ENCODE measurements at regions not wholly inside any gene's neighbourhood (a gene's known extent, or its start where the extent isn't known, plus 50 kb on each side); places are given as distances from the start of the nearest gene placed in this dataset.

DNA sequence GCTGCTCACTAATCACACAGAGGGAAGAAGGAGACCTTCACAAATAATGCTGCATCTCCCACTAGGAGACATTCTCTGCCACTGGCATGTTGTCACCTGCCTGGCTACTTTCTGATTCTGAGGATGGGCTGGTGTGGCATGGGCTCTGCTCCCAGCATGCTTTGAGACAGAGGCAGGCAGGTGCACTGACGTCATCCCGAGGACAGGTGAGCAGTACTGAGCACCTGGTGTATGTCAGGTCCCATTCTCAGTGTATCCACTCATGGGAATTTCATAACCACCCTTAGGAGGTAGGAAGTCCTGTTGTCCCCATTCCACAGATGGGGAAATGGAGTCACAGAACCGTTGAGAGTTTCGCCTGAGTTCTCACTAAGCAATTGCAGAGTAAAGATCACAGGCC is 597.9 kb downstream of the VRK1 start:
- DNase-seq (ENCODE audit: low read depth), result no peak

DNA sequence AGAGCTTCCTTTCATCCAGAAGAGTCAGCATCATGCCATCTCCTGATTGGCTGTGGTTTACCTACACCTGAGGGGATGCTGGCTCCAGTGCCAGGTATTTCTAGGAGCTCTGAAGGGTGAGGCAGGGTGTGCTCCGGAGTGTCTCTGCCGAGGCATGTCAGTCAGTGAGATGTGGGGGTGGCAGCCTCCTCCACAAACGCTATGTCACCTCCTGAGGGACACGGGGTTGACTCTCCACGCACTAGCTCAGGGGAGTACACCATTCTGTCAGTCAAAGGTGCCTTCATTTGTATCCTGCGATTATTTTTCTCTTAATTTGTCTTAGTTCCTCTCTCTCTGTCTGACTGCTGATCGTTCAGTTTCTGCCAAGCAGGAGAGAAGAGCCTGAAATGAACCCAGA is 604.5 kb downstream of the VRK1 start:
- DNase-seq (ENCODE audit: low read depth), result no peak

DNA sequence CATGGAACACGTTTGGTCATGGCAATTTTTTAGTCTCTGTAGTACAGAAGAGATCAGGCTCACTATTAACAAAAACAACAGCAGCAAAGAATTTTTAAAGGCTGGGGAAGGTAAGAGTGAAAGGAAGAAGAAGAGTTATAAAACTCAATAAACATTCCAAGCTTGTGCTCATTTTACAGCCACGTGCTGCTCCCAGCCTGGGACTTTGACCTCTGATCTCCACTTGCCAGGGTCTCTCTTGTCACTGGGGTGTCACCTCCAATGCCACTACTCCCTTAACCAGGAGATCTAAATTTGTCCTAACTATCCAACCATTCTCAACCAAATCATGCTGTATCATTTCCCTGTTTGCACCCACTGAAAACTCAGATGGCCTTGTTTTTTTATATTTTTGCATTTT is 605.1 kb downstream of the VRK1 start:
- no peak for DNase-seq (ENCODE audit: low read depth)

DNA sequence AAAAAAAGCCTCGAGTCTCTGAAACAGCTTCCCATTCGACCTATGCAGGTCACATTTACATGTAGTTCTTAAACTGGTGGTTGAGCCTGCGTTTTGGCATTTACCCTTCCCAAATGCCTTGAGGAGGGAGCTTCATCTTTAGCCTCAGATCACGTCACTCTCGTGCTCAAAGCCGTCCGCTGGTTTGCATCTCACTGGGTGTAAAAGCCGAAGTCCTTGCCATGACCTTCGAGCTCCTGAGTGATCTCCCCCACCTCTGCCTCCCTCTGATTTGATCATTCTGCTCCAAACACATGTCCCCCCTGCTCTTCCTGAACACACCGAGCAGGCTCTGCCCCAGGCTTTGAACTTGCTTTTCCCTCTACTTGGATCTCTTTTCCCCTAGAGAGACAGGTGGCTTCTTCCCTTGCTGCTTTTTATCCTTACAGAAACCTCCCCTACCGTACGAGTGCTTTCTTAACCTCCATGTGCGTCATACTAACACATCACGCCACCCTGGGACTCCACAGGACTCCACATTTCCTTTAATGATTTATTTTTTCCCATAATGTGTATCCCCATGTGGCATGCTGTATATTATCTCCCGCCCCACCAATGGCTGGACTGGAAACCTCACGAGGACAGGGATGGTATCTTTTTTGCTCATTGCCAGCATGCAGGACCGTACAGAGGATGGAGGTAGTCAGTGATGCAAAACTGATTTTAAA is 610.7 kb downstream of the VRK1 start:
- no peak for DNase-seq (ENCODE audit: low read depth)

DNA sequence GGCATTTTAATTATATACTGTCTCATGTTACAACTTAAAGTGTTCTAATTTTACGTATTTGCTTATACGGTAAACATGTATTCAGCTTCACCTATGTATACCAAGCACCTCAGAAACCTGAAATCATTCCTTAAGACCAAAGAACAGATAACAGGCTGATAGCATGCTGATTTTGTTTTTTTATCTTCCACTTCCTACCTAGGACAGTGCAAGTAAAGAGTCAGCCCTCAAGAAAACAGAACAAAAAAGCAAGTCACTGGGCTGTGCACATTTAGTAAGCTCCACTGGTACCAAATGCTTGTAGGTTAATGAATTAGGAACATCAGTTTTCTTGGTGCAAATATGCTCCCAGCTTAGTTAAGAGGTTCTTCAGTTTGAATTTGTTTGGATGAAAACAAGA is 611.3 kb downstream of the VRK1 start:
- no peak for DNase-seq (ENCODE audit: low read depth)

DNA sequence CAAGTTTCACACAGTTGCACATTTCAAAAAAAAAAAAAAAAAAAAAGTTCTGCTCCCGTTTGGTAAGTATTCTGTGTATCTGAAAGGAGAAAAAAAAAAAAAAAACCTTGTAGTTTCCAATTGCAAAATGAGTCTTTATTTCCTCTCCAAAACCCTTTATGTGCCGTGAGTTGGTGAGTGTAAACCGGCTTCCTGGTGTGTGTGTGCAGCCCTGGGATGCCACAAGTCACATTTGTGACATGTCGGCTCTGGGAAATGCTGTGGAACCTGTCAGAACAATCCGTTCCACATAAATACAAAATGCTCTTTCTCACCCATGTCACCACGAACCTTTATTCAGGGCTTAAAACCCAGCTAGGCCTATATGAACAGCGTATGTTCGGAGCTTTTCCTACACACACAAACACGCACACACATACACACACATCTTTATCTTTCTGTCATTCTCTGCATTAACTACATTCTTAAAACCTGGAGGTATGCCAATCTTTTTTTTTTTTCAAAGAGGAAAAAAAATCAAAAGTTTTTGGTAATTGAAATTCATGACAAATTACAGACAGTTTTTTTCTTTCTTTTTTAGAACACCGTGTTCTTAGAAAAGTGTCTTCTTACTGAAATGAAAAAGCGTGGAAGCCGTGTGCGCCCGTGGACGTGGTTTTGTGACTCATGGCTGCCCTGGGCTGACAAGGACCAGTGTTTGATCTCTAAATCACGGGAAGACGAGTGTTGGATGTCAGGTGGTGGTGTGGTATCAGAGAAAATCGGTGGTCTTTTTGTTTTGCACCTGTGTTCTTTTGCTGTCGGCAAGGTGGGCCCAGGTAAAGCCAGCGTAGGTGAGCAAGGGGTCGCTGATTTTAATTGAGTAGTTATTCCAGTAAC is 612.0 kb downstream of the VRK1 start:
- DNase-seq (ENCODE audit: low read depth), result no peak

DNA sequence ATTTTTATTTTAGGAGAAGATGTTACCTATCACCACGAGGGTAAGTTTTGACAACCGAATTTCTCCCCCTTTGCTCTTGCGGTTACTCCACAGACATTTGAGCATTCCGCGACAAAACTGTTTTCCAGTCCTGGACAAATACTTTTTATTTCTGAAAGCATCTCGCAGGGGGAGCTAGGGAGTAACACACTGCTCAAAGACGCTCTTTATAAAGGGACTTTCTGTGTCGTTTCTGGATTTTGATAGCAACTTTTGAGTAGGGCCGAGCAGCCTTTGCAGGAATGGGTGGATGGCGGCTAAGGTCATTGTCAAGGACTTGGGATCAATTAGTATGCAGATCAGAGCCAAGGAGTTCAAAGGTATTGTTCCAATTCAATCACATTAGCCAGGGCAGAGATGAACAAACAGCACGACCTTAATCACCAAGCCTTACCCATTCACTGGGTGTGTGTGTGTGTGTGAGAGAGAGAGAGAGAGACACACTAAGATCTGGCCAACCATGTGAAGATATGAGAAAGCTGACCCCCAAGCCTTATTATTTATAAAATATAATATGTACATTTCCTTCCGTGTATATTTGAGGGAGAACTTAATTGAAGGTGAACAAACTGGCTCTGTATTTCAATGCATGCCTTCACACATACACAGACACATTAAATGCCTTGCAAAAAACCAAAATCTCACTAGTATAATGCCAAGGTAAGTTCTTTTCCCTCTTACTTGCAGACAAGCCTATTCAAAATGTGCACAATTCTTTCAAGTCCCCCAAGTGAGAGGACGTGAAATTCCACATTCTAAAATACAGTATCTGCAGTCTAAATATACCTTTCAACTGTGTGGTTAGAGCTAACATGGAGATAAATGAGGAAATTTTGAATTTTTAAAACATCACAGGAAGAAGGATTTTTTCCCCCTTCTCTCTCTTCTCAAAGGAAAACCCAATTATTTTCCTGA is 613.8 kb downstream of the VRK1 start:
- DNase-seq (ENCODE audit: low read depth), result no peak

DNA sequence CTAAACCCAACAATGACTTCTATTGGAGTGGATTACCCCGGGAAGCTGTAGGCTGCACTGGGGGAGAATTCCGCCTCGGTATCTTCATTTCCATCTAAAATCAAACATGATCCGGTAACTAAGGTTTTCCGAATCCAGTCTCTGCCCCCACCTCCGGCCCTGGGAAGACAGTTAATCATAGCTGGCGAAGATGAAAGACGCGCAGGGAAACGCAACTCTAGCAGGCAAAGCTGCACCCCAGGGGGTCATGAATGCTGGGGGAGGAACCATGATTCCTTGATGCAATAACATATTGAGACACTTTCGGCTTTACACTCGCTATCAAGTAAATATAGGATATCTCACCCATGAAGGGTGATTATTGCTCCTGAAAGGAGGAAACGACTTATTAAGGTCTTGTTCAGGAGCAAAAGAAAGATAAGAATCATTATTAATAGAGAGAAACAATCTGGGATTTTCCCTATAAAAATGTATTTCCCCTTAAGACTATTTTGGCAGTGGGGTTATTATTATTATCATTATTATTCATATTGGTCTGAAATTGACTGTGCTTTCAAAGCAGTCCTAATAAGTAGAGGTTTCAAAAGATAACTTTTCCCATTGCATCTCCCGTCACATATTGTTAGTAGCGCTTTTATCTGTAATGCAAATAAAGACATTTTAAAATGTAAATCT is 614.9 kb downstream of the VRK1 start:
- DNase-seq (ENCODE audit: low read depth), result no peak

DNA sequence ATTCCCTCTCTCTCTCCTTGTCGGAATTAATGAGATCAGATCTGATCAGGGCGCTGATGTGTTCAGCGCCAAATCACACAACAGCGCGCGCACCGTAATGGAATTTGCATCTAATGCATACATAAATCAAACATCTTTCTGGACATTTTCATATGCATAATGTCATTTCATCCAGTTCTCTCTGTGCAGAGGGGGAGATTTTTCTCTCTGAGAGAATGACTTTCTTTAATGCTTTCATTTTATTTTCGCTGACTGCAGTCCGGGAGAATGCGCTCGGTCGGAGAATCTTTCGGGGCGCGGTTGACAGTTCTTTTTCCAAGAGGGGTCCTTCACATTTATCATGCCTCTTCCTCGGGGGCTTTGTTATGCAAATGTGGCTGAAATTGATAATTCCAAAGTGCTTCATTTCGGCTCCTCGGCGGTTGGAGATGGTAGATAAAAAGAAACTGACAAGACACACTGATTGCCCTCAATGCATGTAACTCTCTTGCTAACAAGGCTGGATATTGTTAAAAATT is 615.9 kb downstream of the VRK1 start:
- DNase-seq (ENCODE audit: low read depth), result no peak

DNA sequence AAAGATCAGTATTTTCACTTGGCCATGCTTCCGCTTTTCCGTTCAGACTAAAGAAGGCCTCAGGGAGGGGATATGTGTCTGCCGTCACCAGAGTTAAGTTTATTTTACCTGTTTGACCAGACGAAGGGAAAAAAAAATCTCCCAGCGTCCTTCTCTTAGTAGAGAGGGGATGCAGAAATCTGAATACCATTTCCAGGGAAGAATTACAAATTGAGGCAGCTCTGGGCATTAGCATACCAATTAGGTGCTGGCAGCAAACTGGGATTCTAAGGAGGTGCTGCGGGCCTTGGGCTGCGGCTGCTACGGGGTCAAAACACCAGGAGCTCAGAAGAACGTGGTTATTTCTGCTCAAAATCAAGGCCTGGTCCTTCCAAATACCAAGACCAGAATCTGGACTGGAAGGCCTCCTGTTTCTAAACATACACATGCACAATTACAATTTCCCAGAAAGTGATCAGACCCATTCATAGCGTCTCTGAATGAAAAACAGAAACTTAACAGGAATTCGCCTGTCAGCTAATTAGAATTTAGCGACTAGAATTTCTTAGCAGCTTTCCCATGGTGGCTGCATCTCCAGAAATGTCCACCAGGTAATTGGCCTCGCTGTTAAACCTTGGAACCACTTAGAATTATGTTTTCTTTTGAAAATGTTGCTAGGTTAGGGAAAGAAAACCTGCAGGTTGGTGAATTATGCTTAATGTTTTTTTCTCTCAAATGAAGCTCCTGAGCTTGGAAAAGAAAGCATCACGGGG is 617.0 kb downstream of the VRK1 start:
- DNase-seq (ENCODE audit: low read depth), result no peak

DNA sequence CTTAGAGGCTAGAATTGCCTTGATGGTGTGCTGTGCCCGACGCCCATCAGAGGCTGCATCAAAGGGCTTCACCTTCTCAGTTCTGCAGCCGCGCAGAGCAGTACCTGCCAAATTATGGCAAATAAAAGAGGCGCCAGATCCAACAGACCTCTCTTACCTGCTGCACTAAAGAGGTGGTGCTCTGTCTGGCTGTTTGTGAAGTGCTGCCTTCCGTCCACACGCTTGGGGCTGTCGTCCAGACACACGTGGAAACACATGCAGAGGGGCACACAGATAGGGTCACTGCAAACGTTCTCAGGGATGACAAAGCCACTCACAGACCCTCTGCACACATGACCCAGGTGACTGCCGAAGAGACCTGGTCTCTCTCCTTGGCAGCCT is 617.5 kb downstream of the VRK1 start:
- no peak for DNase-seq (ENCODE audit: low read depth)

DNA sequence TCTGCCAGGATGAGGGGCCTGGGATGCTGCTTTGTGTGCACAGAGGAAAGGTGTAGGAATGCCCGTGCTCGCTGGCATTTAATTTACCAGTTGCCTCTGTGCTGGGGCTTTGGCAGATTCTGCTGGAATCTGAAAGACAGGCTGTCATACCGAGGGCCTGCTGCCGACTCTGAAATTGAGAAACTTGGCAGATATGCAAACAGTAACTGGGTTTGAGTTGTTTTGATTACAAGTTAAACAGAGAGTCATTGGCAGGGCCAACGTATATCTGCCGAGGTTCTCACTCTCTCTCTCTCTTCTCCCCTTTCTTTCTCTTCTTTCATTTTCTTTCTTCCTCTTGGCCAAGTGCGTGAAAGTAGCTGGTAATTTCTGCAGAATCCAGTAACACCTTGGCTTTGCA is 618.7 kb downstream of the VRK1 start:
- no peak for DNase-seq (ENCODE audit: low read depth)

DNA sequence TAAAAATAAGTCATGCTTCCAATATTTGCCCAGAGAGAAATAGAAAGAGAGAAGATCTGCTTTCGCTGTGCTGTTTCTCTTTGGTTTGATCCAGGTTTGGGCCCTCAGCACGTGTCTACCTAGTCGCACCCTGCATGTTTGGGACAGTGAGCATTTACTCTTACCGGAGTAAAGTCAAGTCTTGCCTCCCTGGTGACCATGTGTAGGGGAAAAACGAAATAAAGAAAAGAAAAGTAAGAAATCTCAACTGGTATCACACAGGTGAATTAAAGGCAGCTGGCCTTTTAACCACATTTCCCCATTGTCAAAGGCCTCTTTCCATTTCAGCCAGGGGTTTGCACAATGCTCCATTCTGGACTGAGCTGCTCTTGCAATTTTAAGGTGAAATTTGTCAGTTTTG is 619.4 kb downstream of the VRK1 start:
- no peak for DNase-seq (ENCODE audit: low read depth)

DNA sequence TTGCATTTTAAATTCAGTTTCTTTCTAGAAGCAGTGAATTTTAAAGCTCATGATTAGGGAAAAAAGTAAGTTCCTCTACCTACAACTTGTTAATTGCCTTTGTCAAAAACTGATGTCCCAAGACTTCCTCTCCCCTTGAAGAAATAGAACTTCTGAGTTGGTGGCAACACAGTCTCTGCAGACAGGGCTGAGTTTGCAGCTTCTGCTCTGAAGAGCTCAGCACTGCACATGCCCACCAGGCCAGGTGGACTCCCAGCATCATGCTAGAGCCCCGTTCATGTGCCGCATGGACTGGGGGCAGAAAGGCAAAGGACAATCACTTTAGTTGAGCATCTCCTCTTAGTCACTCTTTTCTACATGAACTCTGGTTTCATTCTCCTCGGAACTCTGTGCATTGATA is 620.1 kb downstream of the VRK1 start:
- DNase-seq (ENCODE audit: low read depth), result no peak

DNA sequence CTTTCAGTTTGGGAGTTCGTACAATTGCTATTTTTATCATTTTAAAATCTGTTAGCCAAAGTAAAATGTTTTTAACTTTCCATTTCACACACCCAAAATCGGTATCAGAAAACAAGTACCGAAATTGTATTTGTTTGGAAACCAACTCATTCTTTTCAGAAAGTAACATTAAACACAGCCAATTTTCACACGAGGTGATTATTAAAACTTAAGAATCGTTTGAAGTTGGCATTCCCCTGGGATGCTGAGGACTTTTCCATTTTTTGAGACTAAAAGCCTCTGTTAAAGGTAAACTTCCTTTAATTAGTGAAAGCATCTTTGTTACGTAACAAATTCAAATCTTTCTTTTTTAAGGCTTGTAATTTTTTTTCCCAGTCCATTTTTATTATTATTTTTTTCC is 623.0 kb downstream of the VRK1 start:
- no peak for DNase-seq (ENCODE audit: low read depth)

DNA sequence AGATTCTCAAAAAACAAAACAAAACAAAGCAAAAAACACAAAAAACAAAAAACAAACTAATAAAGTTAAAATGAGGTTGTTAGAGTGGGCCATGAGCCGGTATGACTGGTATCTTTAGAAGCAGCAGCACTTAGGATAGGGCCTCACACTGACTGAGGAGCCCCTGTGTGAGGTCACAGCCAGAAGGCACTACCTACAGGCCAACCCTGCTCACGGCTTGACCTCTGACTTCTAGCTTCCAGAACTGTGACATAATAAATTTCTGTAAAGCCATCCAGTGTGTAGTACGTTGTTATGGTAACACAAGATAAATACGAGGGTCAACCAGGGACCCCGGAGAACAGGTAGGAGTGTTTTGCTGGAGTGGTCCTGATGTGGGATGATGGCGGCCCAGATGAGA is 629.6 kb downstream of the VRK1 start:
- DNase-seq (ENCODE audit: low read depth), result no peak

DNA sequence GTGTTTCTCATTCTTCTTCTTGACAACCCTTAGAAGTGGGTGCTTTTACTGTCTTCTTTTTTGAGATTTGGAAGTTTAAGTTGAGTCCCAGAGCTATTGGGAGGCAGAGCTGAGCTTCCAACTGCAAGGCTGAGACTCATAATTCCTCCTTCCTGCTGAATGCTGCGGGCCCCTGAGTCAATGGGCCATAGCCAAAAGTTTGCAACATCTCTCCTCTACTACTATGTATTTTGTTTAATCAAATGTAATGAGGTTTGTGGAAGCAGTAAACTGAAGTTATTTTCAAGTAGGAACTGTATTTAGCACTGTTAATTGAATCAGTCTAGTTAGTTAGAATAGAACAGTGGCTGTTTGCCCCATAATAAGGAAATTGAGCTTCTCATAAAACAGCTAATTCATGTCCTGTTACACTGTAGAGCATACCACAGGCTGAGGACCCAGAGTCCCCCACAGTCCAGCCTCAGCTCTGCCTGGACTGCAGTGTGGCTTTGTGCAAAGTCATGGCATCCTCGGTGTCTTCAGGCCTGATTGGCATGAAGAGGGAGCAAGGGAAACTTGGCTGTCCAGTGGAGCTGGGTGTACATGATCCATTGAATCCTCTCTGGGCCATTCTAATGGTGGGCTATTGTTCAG is 631.7 kb downstream of the VRK1 start:
- DNase-seq (ENCODE audit: low read depth), result no peak

DNA sequence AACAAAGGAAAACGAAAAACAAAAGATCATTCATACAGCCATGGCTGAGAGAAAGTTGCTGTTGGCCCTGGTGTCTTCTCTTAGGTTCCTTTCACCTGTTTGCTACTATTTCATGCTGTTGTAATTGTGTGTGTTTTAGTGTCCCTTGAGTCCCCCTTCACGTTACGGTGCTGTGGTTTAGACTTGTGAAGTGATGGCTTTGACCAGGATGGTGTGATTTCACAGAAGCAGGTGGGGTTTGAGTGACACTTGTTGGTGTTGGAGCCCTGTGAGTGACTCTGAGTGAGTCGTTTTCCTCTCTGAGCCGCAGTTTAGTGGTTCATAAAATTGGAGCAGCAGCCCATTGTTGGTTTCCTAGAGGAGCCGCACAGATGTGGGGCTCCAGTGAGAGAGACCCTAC is 635.4 kb downstream of the VRK1 start:
- DNase-seq (ENCODE audit: low read depth), result no peak

DNA sequence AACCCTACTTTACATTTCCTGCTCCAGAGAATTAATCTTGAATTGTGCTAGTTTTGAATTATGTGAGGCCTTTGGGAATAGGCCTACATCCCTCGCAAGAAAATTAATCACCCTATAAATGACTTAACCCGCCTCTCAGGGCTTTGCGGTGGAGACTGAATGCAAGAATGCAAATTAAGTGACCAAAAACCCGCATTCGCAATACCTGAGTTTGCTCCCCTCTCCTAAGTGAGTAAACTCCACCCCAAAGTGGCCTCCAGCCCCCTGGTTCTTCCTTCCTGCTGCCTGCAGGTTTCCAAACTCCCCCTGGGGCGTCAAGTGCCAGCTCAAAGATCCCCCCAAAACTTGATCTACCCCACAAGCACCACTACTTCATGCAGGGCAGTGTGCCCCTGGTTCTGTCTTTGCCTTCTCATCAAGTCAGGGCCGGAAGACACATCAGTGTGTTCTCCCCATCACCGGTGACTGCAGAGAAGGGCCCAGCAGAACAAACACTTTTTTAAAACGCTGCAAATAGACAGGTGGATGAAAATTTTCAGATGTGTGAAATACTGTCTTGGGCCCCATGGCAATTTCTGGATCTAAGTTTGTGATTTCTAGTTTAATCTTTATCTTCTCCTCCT is 644.7 kb downstream of the VRK1 start:
- no peak for DNase-seq (ENCODE audit: low read depth)

DNA sequence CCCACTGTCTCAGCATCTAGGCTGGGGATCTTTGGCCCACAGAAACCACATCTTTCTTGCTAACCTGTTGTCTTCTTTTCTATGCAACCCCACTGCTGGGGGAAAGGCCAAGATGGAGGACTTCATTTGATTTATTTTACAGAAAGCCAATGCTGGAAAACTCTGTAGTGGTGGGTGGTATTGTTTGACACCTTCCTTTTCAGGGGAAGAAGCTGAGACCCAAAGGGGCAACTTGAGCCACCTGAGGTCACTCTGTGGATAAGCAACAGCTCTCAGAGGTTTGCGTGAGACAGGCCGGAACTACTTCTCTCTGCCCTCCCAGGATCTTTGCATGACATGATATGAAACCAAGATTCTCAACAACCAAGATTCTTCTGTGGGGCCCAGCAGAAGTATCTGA is 645.2 kb downstream of the VRK1 start:
- no peak for DNase-seq (ENCODE audit: low read depth)

All from GM04504 (cell line).